ENCODE measurements at regions not wholly inside any gene's neighbourhood (a gene's known extent, or its start where the extent isn't known, plus 50 kb on each side); places are given as distances from the start of the nearest gene placed in this dataset.

DNA sequence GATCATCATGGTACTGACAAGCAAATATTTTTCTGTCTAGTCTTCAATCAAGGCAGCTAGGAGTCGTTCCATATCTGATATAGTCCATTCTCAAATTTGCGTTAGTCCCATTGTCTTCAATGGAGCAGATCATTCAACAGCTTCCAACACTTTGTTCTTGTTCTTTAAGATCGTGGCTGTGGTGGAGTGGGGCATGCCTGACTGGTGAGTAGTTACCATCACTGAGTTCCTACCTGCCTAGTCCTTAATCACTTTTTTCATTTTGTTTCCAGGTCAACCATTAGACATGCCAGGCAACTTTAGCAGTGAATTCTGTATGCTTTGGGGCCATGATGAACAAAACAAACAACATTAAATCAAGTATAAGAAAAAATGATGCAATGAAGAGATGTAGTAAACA is 693.1 kb upstream of the KIRREL3 start:
- Histone ChIP-seq H3K9ac (ENCODE audit: low read length) (no peak overlapping the region), H3K36me3 (replicated peaks in 1 of 2; ENCODE audit: control extremely low read depth in 1 of 2, control insufficient read depth in 1 of 2, extremely low read depth in 1 of 2, insufficient read depth in 2 of 2, low read length in 1 of 2) (no peaks in the 10 kb centered on the region), H3K4me1 (ENCODE audit: control insufficient read depth in 2 of 2, insufficient read depth in 2 of 2, low read length in 2 of 2) (no peaks in the 10 kb centered on the region), H2AFZ (ENCODE audit: insufficient read depth, low read depth, low read length, poor library complexity, severe bottlenecking) (no peak overlapping the region), H3K9me3 (ENCODE audit: control extremely low read depth in 1 of 3, control insufficient read depth in 2 of 3, insufficient read depth in 1 of 3, low read length in 2 of 3) (no peaks in the 10 kb centered on the region), H3K79me2 (ENCODE audit: control insufficient read depth, insufficient read depth, low read length) (no peaks in the 10 kb centered on the region), H3K27me3 (replicated peaks in 1 of 4; ENCODE audit: control extremely low read depth in 1 of 4, control insufficient read depth in 3 of 4, insufficient read depth in 4 of 4, low read length in 3 of 4) (no peaks in the 10 kb centered on the region), H3K4me3 (ENCODE audit: control extremely low read depth in 1 of 5, extremely low read depth in 1 of 5, insufficient read depth in 1 of 5, low read depth in 2 of 5, low read length in 4 of 5) (no peak overlapping the region), H4K20me1 (ENCODE audit: control insufficient read depth, insufficient read depth, low read length, poor library complexity, severe bottlenecking) (no peaks in the 10 kb centered on the region), H3K27ac (ENCODE audit: low read length in 2 of 2) (no peak overlapping the region), H3K4me2 (replicated peaks; ENCODE audit: low read depth, low read length, poor library complexity, severe bottlenecking) (no peak overlapping the region)
- CTCF ChIA-PET: no interaction called here
- no peak for ATAC-seq (ENCODE audit: low read depth)
- H3K4me3 Mint-ChIP-seq: no peak overlapping the region
- peaks cover 2% of the 10 kb centered on the region for H3K9me3 Mint-ChIP-seq (ENCODE audit: insufficient read depth)
- POLR2A ChIA-PET: no interaction called here
- 86% methylated on average over 2 of the region's 3 CpGs for WGBS (ENCODE audit: insufficient coverage)
- no peak overlapping the region for H3K27ac Mint-ChIP-seq
- no peaks in the 10 kb centered on the region for H3K27me3 Mint-ChIP-seq
- H3K4me1 Mint-ChIP-seq: no peaks in the 10 kb centered on the region
- intact Hi-C loops (cut with micrococcal nuclease): no loop called here
- DNase-seq: no peak
- TF ChIP-seq, protein P1, sequence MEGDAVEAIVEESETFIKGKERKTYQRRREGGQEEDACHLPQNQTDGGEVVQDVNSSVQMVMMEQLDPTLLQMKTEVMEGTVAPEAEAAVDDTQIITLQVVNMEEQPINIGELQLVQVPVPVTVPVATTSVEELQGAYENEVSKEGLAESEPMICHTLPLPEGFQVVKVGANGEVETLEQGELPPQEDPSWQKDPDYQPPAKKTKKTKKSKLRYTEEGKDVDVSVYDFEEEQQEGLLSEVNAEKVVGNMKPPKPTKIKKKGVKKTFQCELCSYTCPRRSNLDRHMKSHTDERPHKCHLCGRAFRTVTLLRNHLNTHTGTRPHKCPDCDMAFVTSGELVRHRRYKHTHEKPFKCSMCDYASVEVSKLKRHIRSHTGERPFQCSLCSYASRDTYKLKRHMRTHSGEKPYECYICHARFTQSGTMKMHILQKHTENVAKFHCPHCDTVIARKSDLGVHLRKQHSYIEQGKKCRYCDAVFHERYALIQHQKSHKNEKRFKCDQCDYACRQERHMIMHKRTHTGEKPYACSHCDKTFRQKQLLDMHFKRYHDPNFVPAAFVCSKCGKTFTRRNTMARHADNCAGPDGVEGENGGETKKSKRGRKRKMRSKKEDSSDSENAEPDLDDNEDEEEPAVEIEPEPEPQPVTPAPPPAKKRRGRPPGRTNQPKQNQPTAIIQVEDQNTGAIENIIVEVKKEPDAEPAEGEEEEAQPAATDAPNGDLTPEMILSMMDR (IDR thresholded peaks at IDR 0.05): no peak
- no peak for TF ChIP-seq EZH2 (IDR thresholded peaks at IDR 0.05; ENCODE audit: borderline replicate concordance, insufficient read depth, low read depth, low read length, poor library complexity, severe bottlenecking)

DNA sequence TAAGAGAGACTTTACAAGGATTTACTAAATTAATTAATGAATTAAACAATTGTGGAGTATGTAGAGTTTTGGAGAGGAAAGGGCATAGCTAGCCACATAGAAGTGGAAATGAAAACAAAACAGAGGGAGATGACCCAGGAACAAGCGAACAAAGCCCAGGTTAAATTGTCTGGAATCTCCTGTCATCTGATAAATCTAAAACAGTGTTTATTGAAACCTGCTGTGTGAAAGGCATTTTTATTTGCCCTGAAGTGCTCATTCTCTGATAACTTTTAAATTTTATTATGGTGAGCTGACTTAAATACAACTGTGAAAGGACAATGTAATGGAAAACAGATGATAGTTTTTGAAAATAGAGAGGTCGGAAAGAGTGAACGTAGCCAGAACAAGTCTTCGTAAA is 682.8 kb upstream of the KIRREL3 start:
- no peaks in the 10 kb centered on the region for H3K79me2 ChIP-seq (ENCODE audit: control insufficient read depth, insufficient read depth, low read length)
- POLR2A ChIA-PET: no interaction called here

More for the DNA sequence above, 682.8 kb upstream of the KIRREL3 start:
- no peaks in the 10 kb centered on the region for H3K36me3 ChIP-seq (replicated peaks in 1 of 2; ENCODE audit: control extremely low read depth in 1 of 2, control insufficient read depth in 1 of 2, extremely low read depth in 1 of 2, insufficient read depth in 2 of 2, low read length in 1 of 2)
- H3K27ac ChIP-seq (ENCODE audit: low read length in 2 of 2): no peak overlapping the region
- CTCF ChIA-PET: no interaction called here
- ATAC-seq (ENCODE audit: low read depth): no peak
- no peaks in the 10 kb centered on the region for H3K27me3 ChIP-seq (replicated peaks in 1 of 4; ENCODE audit: control extremely low read depth in 1 of 4, control insufficient read depth in 3 of 4, insufficient read depth in 4 of 4, low read length in 3 of 4)
- WGBS (ENCODE audit: insufficient coverage): 86% methylated on average over 1 of the region's 4 CpGs
- H3K9ac ChIP-seq (ENCODE audit: low read length): no peak overlapping the region
- H3K27me3 Mint-ChIP-seq: no peaks in the 10 kb centered on the region
- intact Hi-C loops (cut with micrococcal nuclease): no loop called here
- no peaks in the 10 kb centered on the region for H3K4me1 ChIP-seq (ENCODE audit: control insufficient read depth in 2 of 2, insufficient read depth in 2 of 2, low read length in 2 of 2)
- H3K4me1 Mint-ChIP-seq: no peaks in the 10 kb centered on the region
- H3K4me3 Mint-ChIP-seq: no peak overlapping the region
- no peak for DNase-seq
- TF ChIP-seq EZH2 (IDR thresholded peaks at IDR 0.05; ENCODE audit: borderline replicate concordance, insufficient read depth, low read depth, low read length, poor library complexity, severe bottlenecking): no peak
- TF ChIP-seq, protein P1 (IDR thresholded peaks at IDR 0.05): no peak
- H3K9me3 ChIP-seq (ENCODE audit: control extremely low read depth in 1 of 3, control insufficient read depth in 2 of 3, insufficient read depth in 1 of 3, low read length in 2 of 3): no peaks in the 10 kb centered on the region
- peaks cover 2% of the 10 kb centered on the region for H3K9me3 Mint-ChIP-seq (ENCODE audit: insufficient read depth)
- H3K27ac Mint-ChIP-seq: no peak overlapping the region
- no peak overlapping the region for H3K4me2 ChIP-seq (replicated peaks; ENCODE audit: low read depth, low read length, poor library complexity, severe bottlenecking)
- no peaks in the 10 kb centered on the region for H4K20me1 ChIP-seq (ENCODE audit: control insufficient read depth, insufficient read depth, low read length, poor library complexity, severe bottlenecking)
- H2AFZ ChIP-seq (ENCODE audit: insufficient read depth, low read depth, low read length, poor library complexity, severe bottlenecking): no peak overlapping the region
- H3K4me3 ChIP-seq (ENCODE audit: control extremely low read depth in 1 of 5, extremely low read depth in 1 of 5, insufficient read depth in 1 of 5, low read depth in 2 of 5, low read length in 4 of 5): no peak overlapping the region

Data from B cell (primary cell).